ENCODE measurements at regions not wholly inside any gene's neighbourhood (a gene's known extent, or its start where the extent isn't known, plus 50 kb on each side); places are given as distances from the start of the nearest gene placed in this dataset.

GRCh38 chr15:60214201-60214600, 183.6 kb downstream of the ANXA2 start:
- TF ChIP-seq CTCF (conservative IDR thresholded peaks at IDR 0.05 in 1 of 2, IDR thresholded peaks at IDR 0.05 in 1 of 2; ENCODE audit: low read depth in 1 of 2, low read length in 2 of 2) = no peak
- TF ChIP-seq EZH2 (IDR thresholded peaks at IDR 0.05; ENCODE audit: low read length, missing control alignments) = no peak

Data from fibroblast of lung (primary cell).